ENCODE measurements at regions not wholly inside any gene's neighbourhood (a gene's known extent, or its start where the extent isn't known, plus 50 kb on each side); places are given as distances from the start of the nearest gene placed in this dataset.

- no peak overlapping the region for H2AFZ ChIP-seq
- no peak overlapping the region for H3K4me3 ChIP-seq
- no peak overlapping the region for H3K27ac ChIP-seq (ENCODE audit: low read depth)
- H3F3A ChIP-seq (replicated peaks; ENCODE audit: low read depth): no peaks in the 10 kb centered on the region
- Mint-ChIP-seq H3K9me3 (peaks cover 12% of the 10 kb centered on the region; the same call in 2 of the 3 replicates), H3K27me3 (ENCODE audit: insufficient read depth, low read depth, poor library complexity) (no peaks in the 10 kb centered on the region), H3K4me3 (no peak overlapping the region), H3K27ac (peak overlapping the region; percentile 75), H3K4me1 (peaks cover 26% of the 10 kb centered on the region), H3K36me3 (ENCODE audit: low read depth) (peaks cover 3% of the 10 kb centered on the region; the same call in 2 of the 3 replicates)
- no peak for TF ChIP-seq REST (IDR thresholded peaks at IDR 0.05; ENCODE audit: unreplicated experiment)
- no peak for TF ChIP-seq CTCF (conservative IDR thresholded peaks at IDR 0.05; ENCODE audit: low read depth in 2 of 2)
- no peak for TF ChIP-seq ZNF114 (CRISPR knock-in tag; IDR thresholded peaks at IDR 0.05)
- DNase-seq (ENCODE audit: low spot score): no peak
- H3K9me2 ChIP-seq (ENCODE audit: insufficient read depth): no peaks in the 10 kb centered on the region
- no peaks in the 10 kb centered on the region for H3K27me3 ChIP-seq (ENCODE audit: insufficient read depth)
- H3K4me1 ChIP-seq (ENCODE audit: insufficient read depth): peaks cover 23% of the 10 kb centered on the region
- no peak for ATAC-seq
- H3K79me2 ChIP-seq (replicated peaks; ENCODE audit: insufficient read depth): no peaks in the 10 kb centered on the region
- H3K36me3 ChIP-seq (ENCODE audit: insufficient read depth): no peaks in the 10 kb centered on the region
- H3K4me2 ChIP-seq: no peak overlapping the region
- no peaks in the 10 kb centered on the region for H4K20me1 ChIP-seq (replicated peaks; ENCODE audit: insufficient read depth)
Measured at GRCh38 chr2:146818122-146818521, 1026.7 kb upstream of the ACVR2A start.

- H3K4me1 ChIP-seq (ENCODE audit: insufficient read depth): peaks cover 23% of the 10 kb centered on the region
- H4K20me1 ChIP-seq (replicated peaks; ENCODE audit: insufficient read depth): no peaks in the 10 kb centered on the region
- H3K4me3 ChIP-seq: no peak overlapping the region
- peaks cover 11% of the 10 kb centered on the region; the same call in 2 of the 3 replicates for H3K9me3 Mint-ChIP-seq
- H3K27me3 ChIP-seq (ENCODE audit: insufficient read depth): no peaks in the 10 kb centered on the region
- no peaks in the 10 kb centered on the region for H3K79me2 ChIP-seq (replicated peaks; ENCODE audit: insufficient read depth)
- ATAC-seq (peak; percentile 93), DNase-seq (ENCODE audit: low spot score) (peak; percentile 65)
- H3K36me3 ChIP-seq (ENCODE audit: insufficient read depth): no peaks in the 10 kb centered on the region
- H3K4me3 Mint-ChIP-seq: no peak overlapping the region
- no peak overlapping the region for H3K27ac ChIP-seq (ENCODE audit: low read depth)
- peak overlapping the region; percentile 18; the same call in 1 of the 2 replicates for H3K27ac Mint-ChIP-seq
- no peaks in the 10 kb centered on the region for H3K27me3 Mint-ChIP-seq (ENCODE audit: insufficient read depth, low read depth, poor library complexity)
- H3K36me3 Mint-ChIP-seq (ENCODE audit: low read depth): peaks cover 5% of the 10 kb centered on the region; the same call in 2 of the 3 replicates
- H2AFZ ChIP-seq: no peak overlapping the region
- H3K9me2 ChIP-seq (ENCODE audit: insufficient read depth): no peaks in the 10 kb centered on the region
- H3K4me1 Mint-ChIP-seq: peaks cover 26% of the 10 kb centered on the region
- H3K4me2 ChIP-seq: peak overlapping the region; percentile 16; the same call in 1 of the 2 replicates
- no peaks in the 10 kb centered on the region for H3F3A ChIP-seq (replicated peaks; ENCODE audit: low read depth)
- TF ChIP-seq ETS1 (IDR thresholded peaks at IDR 0.05) (no peak), POLR2AphosphoS5 (IDR thresholded peaks at IDR 0.05; ENCODE audit: low read depth) (no peak), ZNF331 (CRISPR knock-in tag; IDR thresholded peaks at IDR 0.05; ENCODE audit: low read depth) (no peak), JUNB (IDR thresholded peaks at IDR 0.05; ENCODE audit: unreplicated experiment) (no peak), EZH2 (IDR thresholded peaks at IDR 0.05; ENCODE audit: low read depth, unreplicated experiment) (no peak), CREB1 (CRISPR knock-in tag; IDR thresholded peaks at IDR 0.05; ENCODE audit: low read depth) (no peak), STAT1 (IDR thresholded peaks at IDR 0.05; ENCODE audit: unreplicated experiment) (no peak), CTCF (conservative IDR thresholded peaks at IDR 0.05; ENCODE audit: low read depth in 2 of 2) (no peak)
Measured at GRCh38 chr2:146817613-146818012, 1027.2 kb upstream of the ACVR2A start.

Measured in GM23338 (cell line).